K562 (cell line): ENCODE measurements at regions not wholly inside any gene's neighbourhood (a gene's known extent, or its start where the extent isn't known, plus 50 kb on each side); places are given as distances from the start of the nearest gene placed in this dataset.

ENCODE experiments used
- CTCF ChIP-seq, 3 experiments: IDR thresholded peaks in 2 of 3; conservative IDR thresholded peaks in 1 of 3; 2 replicates each; pipeline ENCODE4 v1.5.1; 2011 to 2012; ENCODE audit warnings: low read length in 3 of 3, mild to moderate bottlenecking in 3 of 3, control low read depth in 2 of 3, improper control_type of control experiment in 1 of 3, inconsistent platforms in 1 of 3, low read depth in 1 of 3, mixed read lengths in 1 of 3, moderate library complexity in 1 of 3; ENCODE audit not compliant: insufficient read depth in 2 of 3
- IRF1 ChIP-seq: sonication (generic); formaldehyde crosslinking; IDR thresholded peaks from 2 replicates; pipeline ENCODE4 v1.8.0; 2022; ENCODE audit warnings: missing genetic modification reagents, mild to moderate bottlenecking, borderline replicate concordance
- MEF2D ChIP-seq: conservative IDR thresholded peaks from 2 replicates; pipeline ENCODE4 v1.6.1; 2016; ENCODE audit warnings: low read depth, missing genetic modification characterization, missing compliant biosample characterization
- PKNOX1 ChIP-seq: fragments of 450-650 bp; IDR thresholded peaks from 2 replicates; pipeline ENCODE4 v1.6.1; 2016
- SIN3A ChIP-seq, 2 experiments: fragments of 150-350 bp in 1 of 2; IDR thresholded peaks; 2 replicates each; pipeline ENCODE4 v1.6.1; 2011 to 2016; ENCODE audit warnings: borderline replicate concordance in 2 of 2, low read depth in 2 of 2, low read length in 2 of 2, mild to moderate bottlenecking in 2 of 2, moderate library complexity in 2 of 2; ENCODE audit not compliant: control insufficient read depth in 1 of 2
- USF2 ChIP-seq: sonication (generic); formaldehyde crosslinking; IDR thresholded peaks from 2 replicates; pipeline ENCODE4 v1.5.0; 2020; ENCODE audit warnings: missing genetic modification reagents
- XRCC5 ChIP-seq: fragments of 200-400 bp; formaldehyde crosslinking; IDR thresholded peaks from 2 replicates; pipeline ENCODE4 v1.6.1; 2017; ENCODE audit warnings: low read depth, mild to moderate bottlenecking, low read length
- ZFP1 ChIP-seq: fragments of 450-650 bp; formaldehyde crosslinking; IDR thresholded peaks from 2 replicates; pipeline ENCODE4 v1.4.0; 2020; ENCODE audit warnings: mild to moderate bottlenecking, mixed read lengths
- ZNF232 ChIP-seq: sonication (generic); formaldehyde crosslinking; IDR thresholded peaks from 2 replicates; pipeline ENCODE4 v1.8.0; 2022; ENCODE audit warnings: mild to moderate bottlenecking, missing genetic modification reagents

- TF ChIP-seq CTCF (IDR thresholded peaks at IDR 0.05 in 2 of 3, conservative IDR thresholded peaks at IDR 0.05 in 1 of 3; ENCODE audit: insufficient read depth in 2 of 3, low read depth in 1 of 3, low read length in 3 of 3) (no peak), MEF2D (tag) (no peak), SIN3A (IDR thresholded peaks at IDR 0.05; ENCODE audit: borderline replicate concordance in 2 of 2, control insufficient read depth in 1 of 2, low read depth in 2 of 2, low read length in 2 of 2) (no peak), XRCC5 (no peak), PKNOX1 (no peak), ZFP1 (CRISPR knock-in tag) (no peak), USF2 (CRISPR knock-in tag) (no peak), ZNF232 (no peak), IRF1 (no peak)
Observed at GRCh38 chr7:51481421-51481820, 164.8 kb upstream of the COBL start.
